ENCODE measurements at regions not wholly inside any gene's neighbourhood (a gene's known extent, or its start where the extent isn't known, plus 50 kb on each side); places are given as distances from the start of the nearest gene placed in this dataset.
A peak's percentile ranks its signal among the peaks of the same experiment; 100 is the strongest.

DNA sequence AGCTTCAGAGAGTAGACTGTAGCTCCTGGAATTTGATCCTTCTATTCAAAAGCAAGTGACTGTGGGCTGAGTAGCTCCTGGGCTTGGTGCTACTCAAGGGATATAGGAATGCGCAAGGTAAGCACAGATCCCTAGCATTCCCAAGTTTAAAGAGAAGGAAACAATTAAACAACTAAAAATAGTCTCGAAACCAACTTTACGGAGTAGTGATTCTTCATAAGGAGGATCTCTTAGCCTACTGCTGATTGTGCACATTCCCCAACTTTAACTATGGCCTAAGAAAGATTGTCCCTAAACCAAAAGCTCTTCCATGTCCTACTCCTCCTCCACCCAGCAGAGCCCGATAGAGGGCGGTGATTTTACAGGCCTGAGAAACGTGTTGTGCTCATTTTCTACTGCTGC, 226.5 kb upstream of the CAMK1G start:
- DNase-seq (ENCODE audit: low spot score in 2 of 2) = no peak
- H3K36me3 ChIP-seq = no peaks in the 10 kb centered on the region
- H3K27me3 ChIP-seq = no peaks in the 10 kb centered on the region
- TF ChIP-seq POLR2AphosphoS5 (IDR thresholded peaks at IDR 0.05) = no peak
- no peak for TF ChIP-seq POLR2A (IDR thresholded peaks at IDR 0.05)
- no peak for TF ChIP-seq EP300 (IDR thresholded peaks at IDR 0.05)
- TF ChIP-seq CTCF (IDR thresholded peaks at IDR 0.05) = no peak
- no peak overlapping the region for H3K4me3 ChIP-seq
- no peaks in the 10 kb centered on the region for H3K9me3 ChIP-seq
- no peak overlapping the region for H3K27ac ChIP-seq
- H3K4me1 ChIP-seq = peaks cover 34% of the 10 kb centered on the region
- WGBS = 55% methylated on average over 6 of the region's 6 CpGs

DNA sequence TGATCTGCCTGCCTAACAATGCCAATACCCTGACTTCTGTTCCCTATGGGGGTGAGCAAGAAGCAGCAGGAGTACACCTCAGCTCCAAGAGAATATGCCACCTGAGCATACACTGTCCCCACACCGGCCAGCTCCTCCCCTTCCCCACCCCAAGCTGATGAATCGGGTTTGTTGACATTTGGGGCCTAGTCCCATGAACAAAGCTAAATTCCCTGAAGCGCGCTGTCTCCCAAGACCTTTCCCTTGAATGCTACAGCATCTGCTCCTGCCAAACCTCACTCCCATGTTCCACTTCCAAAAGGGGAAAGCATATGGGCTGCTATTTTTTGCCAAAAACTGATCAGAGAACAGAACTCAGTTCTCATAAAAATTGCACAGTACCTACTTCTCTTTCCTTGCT, 220.4 kb upstream of the CAMK1G start:
- Histone ChIP-seq H3K4me1 (peaks cover 34% of the 10 kb centered on the region), H3K9me3 (no peaks in the 10 kb centered on the region), H3K27me3 (no peaks in the 10 kb centered on the region), H3K4me3 (no peak overlapping the region), H3K36me3 (no peaks in the 10 kb centered on the region), H3K27ac (peak overlapping the region; percentile 12)
- WGBS = 53% methylated on average over 3 of the region's 4 CpGs
- TF ChIP-seq EP300 (IDR thresholded peaks at IDR 0.05) (no peak), POLR2AphosphoS5 (IDR thresholded peaks at IDR 0.05) (no peak), POLR2A (IDR thresholded peaks at IDR 0.05) (no peak), CTCF (IDR thresholded peaks at IDR 0.05) (no peak)
- DNase-seq (ENCODE audit: low spot score in 2 of 2) = no peak

GRCh38 chr1:209364716-209365115, 218.8 kb upstream of the CAMK1G start:
- Histone ChIP-seq H3K27ac (peak overlapping the region; percentile 4), H3K4me3 (no peak overlapping the region), H3K9me3 (no peaks in the 10 kb centered on the region), H3K27me3 (no peaks in the 10 kb centered on the region), H3K36me3 (no peaks in the 10 kb centered on the region), H3K4me1 (peaks cover 49% of the 10 kb centered on the region)
- 49% methylated on average over 3 of the region's 3 CpGs for WGBS
- DNase-seq (ENCODE audit: low spot score in 2 of 2) = no peak
- no peak for TF ChIP-seq CTCF (IDR thresholded peaks at IDR 0.05)
- TF ChIP-seq POLR2A (IDR thresholded peaks at IDR 0.05) = no peak
- no peak for TF ChIP-seq POLR2AphosphoS5 (IDR thresholded peaks at IDR 0.05)
- no peak for TF ChIP-seq EP300 (IDR thresholded peaks at IDR 0.05)

DNA sequence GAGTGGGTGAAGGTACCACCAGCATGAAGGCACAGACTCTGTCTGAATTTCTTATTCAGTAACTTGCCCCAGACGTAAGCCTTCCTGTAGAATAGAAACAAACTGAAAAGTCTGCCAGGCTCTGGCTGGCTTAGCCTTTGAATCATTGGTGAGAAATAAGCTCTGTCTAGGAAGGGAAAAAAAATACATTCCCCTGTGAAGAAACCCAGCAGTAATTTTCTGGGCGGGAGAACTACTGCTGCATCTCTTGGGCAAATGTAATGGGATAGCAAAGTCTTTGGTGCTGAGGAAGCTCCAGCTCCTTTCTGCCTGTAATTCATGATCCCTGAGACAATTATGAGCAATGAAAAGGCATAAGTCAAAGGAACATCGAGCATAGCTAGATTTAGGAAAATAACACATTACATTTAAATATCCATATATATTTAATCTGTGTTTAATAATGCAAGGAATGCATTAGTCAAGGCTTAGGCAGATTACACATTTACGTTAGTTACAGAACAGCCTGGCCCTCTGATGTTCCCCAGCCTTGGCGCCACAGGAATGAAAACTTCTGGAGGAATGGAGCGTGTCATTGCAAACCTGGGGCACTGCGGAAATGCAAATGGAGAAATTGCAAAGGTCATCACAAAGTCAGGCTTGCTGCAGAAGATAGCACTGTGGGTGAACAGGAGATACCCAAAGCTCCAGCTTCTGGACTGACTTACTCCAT, 216.3 kb upstream of the CAMK1G start:
- H3K27me3 ChIP-seq = no peaks in the 10 kb centered on the region
- 60% methylated on average over 7 of the region's 7 CpGs for WGBS
- no peak overlapping the region for H3K4me3 ChIP-seq
- H3K27ac ChIP-seq = peak overlapping the region; percentile 7
- H3K4me1 ChIP-seq = peaks cover 58% of the 10 kb centered on the region
- H3K9me3 ChIP-seq = no peaks in the 10 kb centered on the region
- DNase-seq (ENCODE audit: low spot score in 2 of 2) = no peak
- no peaks in the 10 kb centered on the region for H3K36me3 ChIP-seq
- TF ChIP-seq EP300 (IDR thresholded peaks at IDR 0.05) (no peak), CTCF (IDR thresholded peaks at IDR 0.05) (no peak), POLR2A (IDR thresholded peaks at IDR 0.05) (no peak), POLR2AphosphoS5 (IDR thresholded peaks at IDR 0.05) (no peak)

GRCh38 chr1:209368864-209369598, 214.5 kb upstream of the CAMK1G start:
- H3K4me1 ChIP-seq = peaks cover 56% of the 10 kb centered on the region

More at GRCh38 chr1:209368864-209369598, 214.5 kb upstream of the CAMK1G start:
- no peaks in the 10 kb centered on the region for H3K27me3 ChIP-seq
- no peaks in the 10 kb centered on the region for H3K9me3 ChIP-seq
- peak overlapping the region; percentile 42 for H3K27ac ChIP-seq
- DNase-seq (ENCODE audit: low spot score in 2 of 2) = no peak
- H3K36me3 ChIP-seq = no peaks in the 10 kb centered on the region
- 37% methylated on average over 8 of the region's 8 CpGs for WGBS
- no peak overlapping the region for H3K4me3 ChIP-seq
- no peak for TF ChIP-seq POLR2A (IDR thresholded peaks at IDR 0.05)
- no peak for TF ChIP-seq POLR2AphosphoS5 (IDR thresholded peaks at IDR 0.05)
- no peak for TF ChIP-seq EP300 (IDR thresholded peaks at IDR 0.05)
- no peak for TF ChIP-seq CTCF (IDR thresholded peaks at IDR 0.05)
